Body of pancreas (tissue), 4 donors: ENCODE measurements at regions not wholly inside any gene's neighbourhood (a gene's known extent, or its start where the extent isn't known, plus 50 kb on each side); places are given as distances from the start of the nearest gene placed in this dataset.

Source experiments
- ATAC-seq: fragments of 150-250 bp; one replicate; pipeline ENCODE4 v1.9.1; 2016
- DNase-seq, 4 donors: peaks; one replicate each; pipeline ENCODE4 v3.0.0-alpha.2; 2019
- H3K27ac ChIP-seq, 4 donors: fragments of 200-600 bp; sonication (generic); 1 replicate in 3 of 4; 2 replicates in 1 of 4; pipeline versions ENCODE4 v1.5.1 to v1.6.1; 2016 to 2019; ENCODE audit warnings: mild to moderate bottlenecking in 1 of 4, mixed read lengths in 1 of 4, moderate library complexity in 1 of 4
- H3K27me3 ChIP-seq, 2 donors: fragments of 200-600 bp; sonication (generic); one replicate each; pipeline ENCODE4 v1.6.0; 2016; ENCODE audit warnings: mild to moderate bottlenecking in 1 of 2
- H3K36me3 ChIP-seq, 2 donors: fragments of 200-600 bp; sonication (generic); replicated peaks in 1 of 2; 2 replicates each; pipeline ENCODE4 v1.5.1; 2016; ENCODE audit warnings: low read depth in 2 of 2; ENCODE audit not compliant: insufficient read depth in 1 of 2
- H3K4me1 ChIP-seq: fragments of 200-600 bp; sonication (generic); one replicate; pipeline ENCODE4 v1.6.0; 2016
- H3K4me3 ChIP-seq, 2 donors: fragments of 200-600 bp; sonication (generic); 1 replicate in 1 of 2; 2 replicates in 1 of 2; pipeline ENCODE4 v1.5.1; 2016 to 2019
- H3K9me3 ChIP-seq, 3 donors: fragments of 200-600 bp; sonication (generic); 1 replicate in 2 of 3; 2 replicates in 1 of 3; pipeline ENCODE4 v1.5.1; 2016
- POLR2A ChIP-seq, 3 donors: fragments of 450-650 bp; IDR thresholded peaks; one replicate each; pipeline ENCODE4 v1.6.1; 2016; ENCODE audit warnings: antibody characterized with exemption in 3 of 3, mild to moderate bottlenecking in 2 of 3
- WGBS, 2 donors: methylation state at CpG; one replicate each; pipeline ENCODE4 v1.1.5; 2017; 5-methylcytosine and 5-hydroxymethylcytosine counted together
- intact Hi-C: fragments of 100-400 bp; cut with DNase I; formaldehyde crosslinking; loops from one replicate; pipeline ENCODE4 v1.15.1; 2023
- TF ChIP-seq, protein P1 (sequence below), 7 experiments: fragments of 450-650 bp in 4 of 7; fragments of 200-600 bp in 3 of 7; sonication (generic) in 3 of 7; IDR thresholded peaks; one replicate each; pipeline ENCODE4 v1.5.1; 2016 to 2019; ENCODE audit warnings: antibody characterized with exemption in 7 of 7

DNA sequence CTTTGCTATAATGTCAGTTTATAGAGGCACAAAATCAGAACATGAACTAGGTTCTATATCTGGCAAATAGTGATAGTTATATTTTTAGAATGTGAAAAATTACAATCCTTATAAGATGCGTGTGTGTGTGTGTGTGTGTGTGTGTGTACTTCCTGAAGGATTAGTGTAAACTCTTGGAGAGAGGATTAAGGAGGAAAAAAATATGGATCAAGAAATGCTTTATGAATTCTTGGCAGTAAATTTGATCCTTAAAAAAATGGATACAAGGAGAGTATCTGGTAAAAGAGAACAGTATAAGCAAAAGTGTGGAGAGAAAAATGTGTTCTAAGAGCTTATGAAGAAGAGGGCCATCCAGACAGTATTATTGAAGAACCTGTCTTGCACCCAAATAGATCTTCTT is 484.3 kb downstream of the ADRA2A start:
- no peaks in the 10 kb centered on the region for H3K27me3 ChIP-seq
- WGBS, 2 donors = 36 to 62% methylated on average over 1 of the region's 1 CpG
- TF ChIP-seq POLR2A (IDR thresholded peaks at IDR 0.05) = no peak
- TF ChIP-seq, protein P1, sequence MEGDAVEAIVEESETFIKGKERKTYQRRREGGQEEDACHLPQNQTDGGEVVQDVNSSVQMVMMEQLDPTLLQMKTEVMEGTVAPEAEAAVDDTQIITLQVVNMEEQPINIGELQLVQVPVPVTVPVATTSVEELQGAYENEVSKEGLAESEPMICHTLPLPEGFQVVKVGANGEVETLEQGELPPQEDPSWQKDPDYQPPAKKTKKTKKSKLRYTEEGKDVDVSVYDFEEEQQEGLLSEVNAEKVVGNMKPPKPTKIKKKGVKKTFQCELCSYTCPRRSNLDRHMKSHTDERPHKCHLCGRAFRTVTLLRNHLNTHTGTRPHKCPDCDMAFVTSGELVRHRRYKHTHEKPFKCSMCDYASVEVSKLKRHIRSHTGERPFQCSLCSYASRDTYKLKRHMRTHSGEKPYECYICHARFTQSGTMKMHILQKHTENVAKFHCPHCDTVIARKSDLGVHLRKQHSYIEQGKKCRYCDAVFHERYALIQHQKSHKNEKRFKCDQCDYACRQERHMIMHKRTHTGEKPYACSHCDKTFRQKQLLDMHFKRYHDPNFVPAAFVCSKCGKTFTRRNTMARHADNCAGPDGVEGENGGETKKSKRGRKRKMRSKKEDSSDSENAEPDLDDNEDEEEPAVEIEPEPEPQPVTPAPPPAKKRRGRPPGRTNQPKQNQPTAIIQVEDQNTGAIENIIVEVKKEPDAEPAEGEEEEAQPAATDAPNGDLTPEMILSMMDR (IDR thresholded peaks at IDR 0.05) = no peak
- DNase-seq = no peak
- H3K36me3 ChIP-seq = no peaks in the 10 kb centered on the region
- ATAC-seq = no peak
- H3K9me3 ChIP-seq = no peaks in the 10 kb centered on the region
- H3K4me1 ChIP-seq = no peaks in the 10 kb centered on the region
- no peak overlapping the region for H3K4me3 ChIP-seq
- intact Hi-C loops = no loop called here
- no peak overlapping the region for H3K27ac ChIP-seq

DNA sequence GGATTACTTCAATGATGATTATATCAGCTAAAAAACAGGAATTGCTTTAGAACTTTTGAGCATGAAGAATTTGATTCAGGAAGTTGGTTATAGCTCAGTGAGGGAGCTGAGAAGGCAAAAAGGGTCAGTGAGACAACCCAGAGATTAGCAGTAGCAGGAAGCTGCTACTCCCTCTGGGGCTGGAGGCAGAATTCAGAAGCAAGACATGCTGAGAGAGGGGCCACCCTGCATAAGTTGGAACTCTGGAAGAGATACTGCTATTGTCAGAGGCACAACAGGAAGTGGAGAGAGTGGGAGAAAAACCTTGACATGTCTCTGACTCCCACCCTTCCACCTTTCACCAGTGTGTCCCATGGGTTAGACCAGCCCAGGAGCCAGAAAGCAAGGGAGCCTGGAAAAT is 488.7 kb downstream of the ADRA2A start:
- DNase-seq (no peak), ATAC-seq (no peak)
- Histone ChIP-seq H3K4me3 (no peak overlapping the region), H3K36me3 (no peaks in the 10 kb centered on the region), H3K9me3 (no peaks in the 10 kb centered on the region), H3K4me1 (no peaks in the 10 kb centered on the region), H3K27me3 (no peaks in the 10 kb centered on the region), H3K27ac (no peak overlapping the region)
- intact Hi-C loops = no loop called here
- TF ChIP-seq, protein P1 (IDR thresholded peaks at IDR 0.05) = no peak
- TF ChIP-seq POLR2A (IDR thresholded peaks at IDR 0.05) = no peak

DNA sequence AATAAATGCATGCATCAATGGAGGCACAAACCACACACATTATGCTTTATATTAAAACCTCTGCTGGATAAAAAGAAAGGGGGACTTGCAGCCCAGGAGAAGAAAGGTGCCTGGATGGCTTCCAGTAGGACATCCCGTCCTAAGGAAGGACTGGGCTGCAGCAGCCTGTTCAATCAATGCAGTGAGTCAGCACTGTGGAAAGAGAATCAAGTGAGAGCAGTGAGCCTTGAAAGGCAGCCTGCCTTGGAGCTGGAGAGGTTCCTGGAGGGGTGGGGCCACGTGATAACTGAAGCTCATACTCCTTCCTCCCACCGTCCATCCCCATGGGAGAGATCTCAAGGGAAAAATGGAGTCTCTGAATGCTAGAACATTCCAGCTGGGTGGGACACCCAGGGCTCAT is 501.2 kb downstream of the ADRA2A start:
- Histone ChIP-seq H3K27me3 (no peaks in the 10 kb centered on the region), H3K4me3 (no peak overlapping the region), H3K4me1 (no peaks in the 10 kb centered on the region), H3K27ac (no peak overlapping the region), H3K36me3 (no peaks in the 10 kb centered on the region), H3K9me3 (no peaks in the 10 kb centered on the region)
- no peak for DNase-seq
- no peak for TF ChIP-seq POLR2A (IDR thresholded peaks at IDR 0.05)
- TF ChIP-seq, protein P1 (IDR thresholded peaks at IDR 0.05) = no peak
- no peak for ATAC-seq
- 18 to 50% methylated on average over 3 of the region's 3 CpGs for WGBS, 2 donors
- intact Hi-C loops = no loop called here

DNA sequence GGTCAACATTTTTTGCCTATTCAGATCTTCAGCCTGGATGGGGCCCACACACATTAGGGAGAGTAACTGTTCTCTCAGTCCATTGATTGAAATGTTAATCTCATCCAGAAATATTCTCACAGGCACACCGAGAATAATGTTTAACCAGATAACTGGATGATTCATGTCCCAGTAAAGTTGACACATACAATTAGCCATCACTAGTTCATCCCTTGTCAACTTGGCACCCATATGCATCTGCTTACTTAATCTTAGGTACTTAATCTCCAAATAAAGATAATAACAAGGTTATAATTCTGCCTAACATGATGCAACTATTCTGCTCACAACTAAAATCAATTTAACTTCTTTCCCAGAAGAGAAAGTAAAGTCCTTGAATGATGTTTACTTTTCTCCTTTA is 502.6 kb downstream of the ADRA2A start:
- no peak overlapping the region for H3K4me3 ChIP-seq

DNA sequence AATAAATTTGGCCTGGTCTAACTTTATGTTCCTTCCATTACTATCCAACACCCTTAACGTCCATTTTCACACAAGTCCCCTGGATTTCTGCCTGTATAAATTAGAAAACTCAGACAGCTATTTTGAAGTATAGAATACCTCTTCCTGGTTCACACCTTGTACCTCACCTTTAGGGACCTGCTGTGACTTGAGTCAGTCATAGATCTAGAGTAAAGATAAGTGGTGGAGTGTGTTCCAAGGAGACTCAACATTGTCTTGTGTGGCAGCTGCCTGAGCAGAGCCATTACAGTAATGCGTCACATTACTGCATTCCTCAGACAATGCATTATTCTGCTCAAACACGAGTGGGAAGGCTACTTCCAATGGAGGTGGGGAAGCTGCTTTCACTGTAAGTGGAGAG is 513.9 kb downstream of the ADRA2A start:
- no peak for ATAC-seq
- no peaks in the 10 kb centered on the region for H3K36me3 ChIP-seq
- no peak for TF ChIP-seq POLR2A (IDR thresholded peaks at IDR 0.05)
- TF ChIP-seq, protein P1 (IDR thresholded peaks at IDR 0.05) = no peak
- H3K4me3 ChIP-seq = no peak overlapping the region
- H3K9me3 ChIP-seq = no peaks in the 10 kb centered on the region
- DNase-seq = no peak
- H3K4me1 ChIP-seq = no peaks in the 10 kb centered on the region
- no peaks in the 10 kb centered on the region for H3K27me3 ChIP-seq
- intact Hi-C loops = no loop called here
- H3K27ac ChIP-seq = no peak overlapping the region
- 11 to 46% methylated on average over 3 of the region's 3 CpGs for WGBS, 2 donors

More for the DNA sequence above, 502.6 kb downstream of the ADRA2A start:
- Histone ChIP-seq H3K36me3 (no peaks in the 10 kb centered on the region), H3K27ac (no peak overlapping the region), H3K9me3 (no peaks in the 10 kb centered on the region), H3K27me3 (no peaks in the 10 kb centered on the region), H3K4me1 (no peaks in the 10 kb centered on the region)
- TF ChIP-seq, protein P1 (IDR thresholded peaks at IDR 0.05) = no peak
- TF ChIP-seq POLR2A (IDR thresholded peaks at IDR 0.05) = no peak
- intact Hi-C loops = no loop called here
- no peak for DNase-seq
- no peak for ATAC-seq
- WGBS, 2 donors = 11 to 25% methylated on average over 1 of the region's 1 CpG
